Natural killer cell (primary cell): ENCODE measurements at regions not wholly inside any gene's neighbourhood (a gene's known extent, or its start where the extent isn't known, plus 50 kb on each side); places are given as distances from the start of the nearest gene placed in this dataset.

Experiments
- ATAC-seq, 3 donors: fragments of 150-1000 bp in 2 of 3; fragments of 200-7000 bp in 1 of 3; cut with Tn5 transposase; 1 replicate in 1 of 3; 2 replicates in 2 of 3; pipeline ENCODE4 v1.10.0; 2021; ENCODE audit warnings: mild to moderate bottlenecking in 2 of 3, moderate library complexity in 2 of 3
- DNase-seq, 2 donors: peaks; one replicate each; pipeline versions ENCODE4 v3.0.0 to v3.0.0-alpha.2; 2013 to 2021; ENCODE audit warnings: mixed read lengths in 1 of 2
- H3K27ac ChIP-seq: one replicate; pipeline ENCODE4 v1.5.1; 2013; ENCODE audit warnings: mild to moderate bottlenecking, low read length
- H3K27me3 ChIP-seq: one replicate; pipeline ENCODE4 v1.6.1; 2013; ENCODE audit warnings: low read length; ENCODE audit not compliant: control insufficient read depth, insufficient read depth
- H3K36me3 ChIP-seq: one replicate; pipeline ENCODE4 v1.6.1; 2013; ENCODE audit warnings: low read length; ENCODE audit not compliant: control insufficient read depth, insufficient read depth
- H3K4me1 ChIP-seq: one replicate; pipeline ENCODE4 v1.6.1; 2013; ENCODE audit warnings: low read length; ENCODE audit not compliant: control insufficient read depth, insufficient read depth
- H3K4me3 ChIP-seq: one replicate; pipeline ENCODE4 v1.5.1; 2013; ENCODE audit warnings: low read length
- H3K9me3 ChIP-seq: one replicate; pipeline ENCODE4 v1.6.1; 2013; ENCODE audit warnings: low read length; ENCODE audit not compliant: control insufficient read depth, insufficient read depth
- H3K27ac Mint-ChIP-seq, 2 donors: one replicate each; pipeline ENCODE4 v1.8.0; 2022; ENCODE audit warnings: mild to moderate bottlenecking in 2 of 2, mixed read lengths in 2 of 2, moderate library complexity in 1 of 2
- H3K27me3 Mint-ChIP-seq, 2 donors: one replicate each; pipeline ENCODE4 v1.8.0; 2022; ENCODE audit warnings: low read depth in 2 of 2, mixed read lengths in 2 of 2
- H3K36me3 Mint-ChIP-seq: one replicate; pipeline ENCODE4 v1.8.0; 2022; ENCODE audit warnings: mixed read lengths
- H3K4me1 Mint-ChIP-seq, 2 donors: one replicate each; pipeline ENCODE4 v1.8.0; 2022; ENCODE audit warnings: mixed read lengths in 2 of 2
- H3K4me3 Mint-ChIP-seq: one replicate; pipeline ENCODE4 v1.8.0; 2022; ENCODE audit warnings: mild to moderate bottlenecking, moderate library complexity, mixed read lengths
- H3K9me3 Mint-ChIP-seq, 2 donors: one replicate each; pipeline ENCODE4 v1.8.0; 2022; ENCODE audit warnings: mixed read lengths in 2 of 2
- WGBS: methylation state at CpG from one replicate; pipeline ENCODE4 v1.1.7; 2013; ENCODE audit warnings: missing lambda C conversion rate; ENCODE audit not compliant: insufficient coverage; 5-methylcytosine and 5-hydroxymethylcytosine counted together
- intact Hi-C: fragments of 100-400 bp; cut with micrococcal nuclease; formaldehyde crosslinking; loops from one replicate; pipeline ENCODE4 v1.14.2; 2022
- TF ChIP-seq, protein P1 (sequence below): fragments of 200-600 bp; IDR thresholded peaks from one replicate; pipeline ENCODE4 v1.8.0; 2022; ENCODE audit warnings: antibody characterized with exemption

DNA sequence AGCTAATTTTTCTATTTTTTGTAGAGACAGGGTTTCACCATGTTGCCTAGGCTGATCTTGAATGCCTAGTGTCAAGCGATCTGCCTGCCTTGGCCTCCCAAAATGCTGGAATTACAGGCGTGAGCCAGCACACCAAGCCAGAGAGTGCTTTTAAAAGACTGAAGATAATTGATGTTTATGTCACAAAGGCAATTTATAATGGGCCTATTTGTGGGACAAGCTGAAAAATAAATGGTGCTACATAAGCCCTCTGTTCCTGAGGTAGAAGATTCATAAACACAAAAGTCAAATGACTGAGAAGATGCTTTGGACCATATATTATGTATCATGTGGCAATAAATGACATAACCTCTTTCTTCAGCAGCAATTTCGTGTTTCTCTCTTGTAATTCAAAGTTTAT is 329.6 kb downstream of the GABRB2 start:
- peaks cover 9 to 13% of the 10 kb centered on the region in 2 donors for H3K9me3 Mint-ChIP-seq

DNA sequence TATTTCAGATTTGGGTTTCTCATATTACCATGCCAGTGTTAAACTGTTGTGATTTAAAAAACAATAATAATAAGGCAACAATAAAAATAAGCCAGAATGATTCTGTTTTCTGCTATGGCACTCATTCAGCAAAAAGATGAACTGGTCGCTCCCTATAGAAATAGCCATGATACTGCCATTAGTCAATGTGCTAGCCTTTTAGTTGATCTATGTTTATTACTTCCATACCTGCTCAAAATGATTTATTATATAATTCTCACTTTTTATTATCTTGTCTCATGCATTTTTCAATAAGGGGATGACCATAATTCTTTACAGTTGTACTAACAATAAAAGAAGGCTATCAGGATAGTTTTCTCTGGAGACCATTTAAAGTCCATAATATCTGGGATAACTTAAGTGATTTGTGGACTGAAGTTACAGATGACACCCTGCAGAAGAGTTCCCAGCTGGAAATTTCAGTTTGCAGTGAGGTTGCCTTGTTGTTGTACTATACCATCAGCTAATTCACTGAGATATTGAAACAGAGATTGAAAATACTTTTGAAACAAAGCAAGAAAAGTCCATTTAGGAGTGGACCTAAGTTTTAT is 334.3 kb downstream of the GABRB2 start:
- peaks cover 5% of the 10 kb centered on the region in 2 donors for H3K9me3 Mint-ChIP-seq
- no peak overlapping the region for H3K27ac Mint-ChIP-seq
- Histone ChIP-seq H3K36me3 (no peaks in the 10 kb centered on the region), H3K4me1 (no peaks in the 10 kb centered on the region), H3K27me3 (no peaks in the 10 kb centered on the region), H3K4me3 (no peak overlapping the region), H3K27ac (no peak overlapping the region), H3K9me3 (no peaks in the 10 kb centered on the region)
- no peaks in the 10 kb centered on the region for H3K36me3 Mint-ChIP-seq
- intact Hi-C loops: no loop called here
- no peaks in the 10 kb centered on the region for H3K27me3 Mint-ChIP-seq
- TF ChIP-seq, protein P1, sequence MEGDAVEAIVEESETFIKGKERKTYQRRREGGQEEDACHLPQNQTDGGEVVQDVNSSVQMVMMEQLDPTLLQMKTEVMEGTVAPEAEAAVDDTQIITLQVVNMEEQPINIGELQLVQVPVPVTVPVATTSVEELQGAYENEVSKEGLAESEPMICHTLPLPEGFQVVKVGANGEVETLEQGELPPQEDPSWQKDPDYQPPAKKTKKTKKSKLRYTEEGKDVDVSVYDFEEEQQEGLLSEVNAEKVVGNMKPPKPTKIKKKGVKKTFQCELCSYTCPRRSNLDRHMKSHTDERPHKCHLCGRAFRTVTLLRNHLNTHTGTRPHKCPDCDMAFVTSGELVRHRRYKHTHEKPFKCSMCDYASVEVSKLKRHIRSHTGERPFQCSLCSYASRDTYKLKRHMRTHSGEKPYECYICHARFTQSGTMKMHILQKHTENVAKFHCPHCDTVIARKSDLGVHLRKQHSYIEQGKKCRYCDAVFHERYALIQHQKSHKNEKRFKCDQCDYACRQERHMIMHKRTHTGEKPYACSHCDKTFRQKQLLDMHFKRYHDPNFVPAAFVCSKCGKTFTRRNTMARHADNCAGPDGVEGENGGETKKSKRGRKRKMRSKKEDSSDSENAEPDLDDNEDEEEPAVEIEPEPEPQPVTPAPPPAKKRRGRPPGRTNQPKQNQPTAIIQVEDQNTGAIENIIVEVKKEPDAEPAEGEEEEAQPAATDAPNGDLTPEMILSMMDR: no peak
- no peak overlapping the region for H3K4me3 Mint-ChIP-seq
- WGBS: 76% methylated on average over 1 of the region's 1 CpG
- ATAC-seq (no peak), DNase-seq (no peak)
- H3K4me1 Mint-ChIP-seq: no peaks in the 10 kb centered on the region

More for the DNA sequence above, 329.6 kb downstream of the GABRB2 start:
- no peak overlapping the region for H3K4me3 ChIP-seq
- H3K36me3 ChIP-seq: no peaks in the 10 kb centered on the region
- WGBS: 70% methylated on average over 3 of the region's 3 CpGs
- intact Hi-C loops: no loop called here
- Mint-ChIP-seq H3K27ac (no peak overlapping the region), H3K4me1 (no peaks in the 10 kb centered on the region), H3K36me3 (peaks cover 6% of the 10 kb centered on the region), H3K27me3 (no peaks in the 10 kb centered on the region), H3K4me3 (no peak overlapping the region)
- H3K27me3 ChIP-seq: no peaks in the 10 kb centered on the region
- no peaks in the 10 kb centered on the region for H3K9me3 ChIP-seq
- no peak for ATAC-seq
- no peaks in the 10 kb centered on the region for H3K4me1 ChIP-seq
- DNase-seq: no peak
- TF ChIP-seq, protein P1: no peak
- H3K27ac ChIP-seq: no peak overlapping the region

DNA sequence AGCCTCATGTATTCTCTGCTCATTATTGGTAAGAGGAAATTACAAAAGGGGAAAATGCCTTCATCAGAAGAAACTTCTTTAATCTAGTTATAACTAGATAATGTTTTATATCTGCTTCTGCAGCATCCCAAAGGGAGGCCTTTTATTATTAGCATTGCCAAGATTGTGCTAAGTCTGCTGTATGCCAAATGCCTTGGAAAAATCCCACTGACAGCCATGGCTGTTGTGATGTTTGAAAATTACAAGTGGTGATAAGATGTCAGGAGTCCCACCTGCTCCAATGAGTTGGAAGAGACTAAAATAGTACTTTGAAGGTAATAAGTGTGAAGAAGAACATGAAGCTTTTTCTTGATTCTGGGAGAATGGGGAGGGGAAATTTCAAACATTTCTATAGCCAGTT is 345.0 kb downstream of the GABRB2 start:
- Mint-ChIP-seq H3K9me3 (peaks cover 11 to 26% of the 10 kb centered on the region in 2 donors), H3K4me1 (no peaks in the 10 kb centered on the region), H3K36me3 (no peaks in the 10 kb centered on the region), H3K27ac (no peak overlapping the region), H3K4me3 (no peak overlapping the region), H3K27me3 (no peaks in the 10 kb centered on the region)
- no peak for ATAC-seq
- H3K4me1 ChIP-seq: no peaks in the 10 kb centered on the region
- intact Hi-C loops: no loop called here
- H3K27me3 ChIP-seq: no peaks in the 10 kb centered on the region
- DNase-seq: no peak
- H3K36me3 ChIP-seq: no peaks in the 10 kb centered on the region
- no peak overlapping the region for H3K4me3 ChIP-seq
- H3K27ac ChIP-seq: no peak overlapping the region
- TF ChIP-seq, protein P1: no peak
- no peaks in the 10 kb centered on the region for H3K9me3 ChIP-seq

DNA sequence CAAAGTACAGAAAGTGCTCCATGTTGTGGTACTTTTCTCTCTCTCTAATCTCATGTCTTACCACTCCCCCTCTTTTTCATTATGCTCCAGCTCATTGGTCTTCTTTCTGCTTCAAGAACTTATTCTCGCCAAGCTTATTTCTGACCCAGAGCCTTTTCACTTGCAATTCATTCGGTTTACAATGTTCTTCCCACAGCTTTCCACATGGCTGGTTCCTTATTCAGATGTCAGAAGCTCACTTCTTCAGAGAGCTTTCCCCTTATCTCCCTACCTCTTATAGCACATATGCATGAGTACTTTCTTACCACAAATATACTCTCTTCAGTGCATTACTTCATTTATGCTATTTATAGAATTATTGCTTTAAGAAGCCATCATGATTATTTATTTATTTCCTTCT is 338.8 kb upstream of the ATP10B start:
- TF ChIP-seq, protein P1: no peak
- Mint-ChIP-seq H3K4me3 (no peak overlapping the region), H3K27me3 (no peaks in the 10 kb centered on the region), H3K27ac (no peak overlapping the region), H3K36me3 (no peaks in the 10 kb centered on the region), H3K9me3 (peaks cover 2 to 8% of the 10 kb centered on the region in 2 donors), H3K4me1 (no peaks in the 10 kb centered on the region)
- Histone ChIP-seq H3K4me3 (no peak overlapping the region), H3K4me1 (no peaks in the 10 kb centered on the region), H3K9me3 (no peaks in the 10 kb centered on the region), H3K27me3 (no peaks in the 10 kb centered on the region), H3K27ac (no peak overlapping the region), H3K36me3 (no peaks in the 10 kb centered on the region)
- ATAC-seq (no peak), DNase-seq (no peak)
- 78% methylated on average over 2 of the region's 2 CpGs for WGBS
- intact Hi-C loops: no loop called here
